Progenitor cell of endocrine pancreas (in vitro differentiated cells): ENCODE measurements at regions not wholly inside any gene's neighbourhood (a gene's known extent, or its start where the extent isn't known, plus 50 kb on each side); places are given as distances from the start of the nearest gene placed in this dataset.
A peak's percentile ranks its signal among the peaks of the same experiment; 100 is the strongest.

ENCODE experiments used
- DNase-seq: peaks from one replicate; pipeline ENCODE4 v3.0.0; 2021; ENCODE audit warnings: low spot score; ENCODE audit not compliant: unreplicated experiment
- H3K27ac Mint-ChIP-seq: 2 replicates; pipeline ENCODE4 v1.8.0; 2021; ENCODE audit warnings: mild to moderate bottlenecking, moderate library complexity, mixed read lengths
- H3K27me3 Mint-ChIP-seq: 2 replicates; pipeline ENCODE4 v1.8.0; 2021; ENCODE audit warnings: mixed read lengths
- H3K36me3 Mint-ChIP-seq: 2 replicates; pipeline ENCODE4 v1.8.0; 2022; ENCODE audit warnings: mixed read lengths; ENCODE audit not compliant: insufficient read depth
- H3K4me1 Mint-ChIP-seq: 2 replicates; pipeline ENCODE4 v1.8.0; 2021; ENCODE audit warnings: low read depth, mixed read lengths
- H3K4me3 Mint-ChIP-seq: 2 replicates; pipeline ENCODE4 v1.8.0; 2021; ENCODE audit warnings: low read depth, mild to moderate bottlenecking, moderate library complexity, mixed read lengths
- H3K9me3 Mint-ChIP-seq: 2 replicates; pipeline ENCODE4 v1.8.0; 2021; ENCODE audit warnings: low read depth, mixed read lengths
- CTCF ChIP-seq: fragments of 200-600 bp; sonication (generic); IDR thresholded peaks from one replicate; pipeline ENCODE4 v1.5.0; 2021; ENCODE audit warnings: antibody characterized with exemption, mild to moderate bottlenecking; ENCODE audit not compliant: unreplicated experiment

GRCh38 chr5:12315461-12315860 is 411.2 kb upstream of the CTNND2 start:
- Mint-ChIP-seq H3K9me3 (peaks cover 6% of the 10 kb centered on the region), H3K4me1 (no peaks in the 10 kb centered on the region), H3K27me3 (no peaks in the 10 kb centered on the region), H3K36me3 (no peaks in the 10 kb centered on the region), H3K27ac (no peak overlapping the region), H3K4me3 (no peak overlapping the region)
- TF ChIP-seq CTCF: no peak
- no peak for DNase-seq

- no peaks in the 10 kb centered on the region for H3K36me3 Mint-ChIP-seq
- TF ChIP-seq CTCF: no peak
- no peaks in the 10 kb centered on the region for H3K4me1 Mint-ChIP-seq
- H3K4me3 Mint-ChIP-seq: no peak overlapping the region
- H3K9me3 Mint-ChIP-seq: peaks cover 4% of the 10 kb centered on the region
- H3K27me3 Mint-ChIP-seq: no peaks in the 10 kb centered on the region
- no peak overlapping the region for H3K27ac Mint-ChIP-seq
- DNase-seq: no peak
Measured at GRCh38 chr5:12313602-12314001, 409.4 kb upstream of the CTNND2 start.

DNA sequence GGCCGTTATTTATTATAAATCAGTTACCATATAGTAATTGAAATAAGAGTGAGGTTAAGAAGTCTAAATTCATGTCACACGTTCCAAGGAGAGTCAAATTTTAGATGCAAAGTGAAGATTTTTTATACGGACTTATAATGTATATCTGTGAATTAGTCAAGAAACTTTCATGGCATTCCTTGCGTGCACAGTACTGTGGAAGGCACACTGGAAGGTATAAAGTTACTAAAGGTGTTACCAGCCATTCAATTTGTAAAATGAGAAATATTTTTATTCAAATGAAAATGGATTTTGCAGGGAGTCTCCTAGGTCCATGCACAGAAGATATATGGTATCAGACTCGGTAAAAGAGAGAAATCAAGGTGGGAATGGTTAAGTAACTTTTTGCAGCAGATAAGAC is 408.1 kb upstream of the CTNND2 start:
- no peaks in the 10 kb centered on the region for H3K4me1 Mint-ChIP-seq
- no peaks in the 10 kb centered on the region for H3K27me3 Mint-ChIP-seq
- TF ChIP-seq CTCF: no peak
- DNase-seq: no peak
- H3K27ac Mint-ChIP-seq: no peak overlapping the region
- no peak overlapping the region for H3K4me3 Mint-ChIP-seq
- peaks cover 4% of the 10 kb centered on the region for H3K9me3 Mint-ChIP-seq
- no peaks in the 10 kb centered on the region for H3K36me3 Mint-ChIP-seq

GRCh38 chr5:12294151-12294550 is 389.9 kb upstream of the CTNND2 start:
- DNase-seq: no peak
- Mint-ChIP-seq H3K27me3 (no peaks in the 10 kb centered on the region), H3K36me3 (peaks cover 6% of the 10 kb centered on the region), H3K4me3 (no peak overlapping the region), H3K9me3 (peaks cover 42% of the 10 kb centered on the region), H3K4me1 (no peaks in the 10 kb centered on the region), H3K27ac (no peak overlapping the region)
- TF ChIP-seq CTCF: no peak

DNA sequence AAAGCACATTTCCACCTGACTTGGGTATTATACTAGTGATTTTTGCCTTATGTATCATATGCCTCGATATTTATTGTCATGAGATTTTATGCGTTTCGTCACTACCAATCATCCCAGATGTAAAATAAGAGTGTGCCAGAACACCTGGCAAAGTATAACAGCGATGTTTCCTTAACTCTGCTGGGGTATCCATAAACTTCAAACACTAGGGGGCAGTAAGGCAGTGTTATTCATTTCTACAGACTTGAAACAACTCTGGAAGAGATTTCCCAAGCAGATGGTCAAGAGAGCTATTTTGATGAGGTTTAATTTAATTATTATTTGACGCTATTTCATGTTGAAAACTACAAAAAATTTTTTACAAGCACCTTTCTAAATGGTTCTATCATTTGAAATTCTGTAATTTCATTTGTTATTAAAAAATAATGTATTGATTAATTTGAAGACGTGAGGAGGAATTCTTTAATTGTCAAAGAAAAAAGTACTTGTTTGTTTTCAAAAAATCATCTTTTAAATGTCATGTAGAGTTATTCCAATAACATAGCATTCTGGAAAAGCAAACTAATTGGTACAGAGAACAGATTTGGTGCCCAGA is 388.5 kb upstream of the CTNND2 start:
- no peaks in the 10 kb centered on the region for H3K4me1 Mint-ChIP-seq
- peaks cover 50% of the 10 kb centered on the region for H3K9me3 Mint-ChIP-seq
- no peak overlapping the region for H3K4me3 Mint-ChIP-seq
- peak; percentile 34 for TF ChIP-seq CTCF
- DNase-seq: no peak
- H3K36me3 Mint-ChIP-seq: peaks cover 6% of the 10 kb centered on the region
- H3K27ac Mint-ChIP-seq: no peak overlapping the region
- no peaks in the 10 kb centered on the region for H3K27me3 Mint-ChIP-seq
